HG03045 (cell line): ENCODE measurements at regions not wholly inside any gene's neighbourhood (a gene's known extent, or its start where the extent isn't known, plus 50 kb on each side); places are given as distances from the start of the nearest gene placed in this dataset.
"Not testable (repeated sequence)": the region's sequence is repeated elsewhere in the genome, so short reads cannot be mapped to it uniquely, and the experiment has no call there.

ENCODE experiments used
- ATAC-seq: cut with Tn5 transposase; IDR thresholded peaks from one replicate; pipeline ENCODE4 v1.9.1; 2021; ENCODE audit warnings: mild to moderate bottlenecking, moderate library complexity; ENCODE audit not compliant: unreplicated experiment

DNA sequence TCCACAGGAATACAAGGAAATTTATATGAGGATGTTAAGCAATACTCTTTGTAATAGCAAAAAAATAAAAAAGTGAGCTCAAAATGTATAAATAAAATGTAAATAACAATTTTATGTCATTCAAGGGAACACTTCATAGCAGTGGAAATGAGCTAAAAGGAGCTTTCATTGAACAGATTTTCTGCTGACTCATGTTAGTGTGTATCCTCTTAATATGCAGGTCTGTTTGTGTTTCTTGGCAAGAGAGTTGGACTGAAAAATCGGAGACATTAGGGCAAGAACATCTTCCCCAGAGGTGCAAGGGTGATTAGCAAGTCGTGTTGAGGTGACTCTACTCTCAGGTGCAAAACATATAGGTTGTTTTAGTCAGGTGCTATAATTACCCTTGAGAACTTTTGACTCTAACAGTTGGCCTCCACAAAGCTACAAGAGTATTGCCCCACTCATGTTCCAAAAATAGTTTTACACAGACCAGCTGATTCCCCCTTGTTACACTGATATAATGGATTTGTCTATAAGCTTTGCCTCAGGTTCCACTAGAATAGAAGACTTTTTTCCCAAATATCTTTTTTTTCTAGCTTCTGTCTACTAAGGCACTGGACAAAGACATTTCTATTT, 702.9 kb downstream of the TENT5A start:
- ATAC-seq: no peak

DNA sequence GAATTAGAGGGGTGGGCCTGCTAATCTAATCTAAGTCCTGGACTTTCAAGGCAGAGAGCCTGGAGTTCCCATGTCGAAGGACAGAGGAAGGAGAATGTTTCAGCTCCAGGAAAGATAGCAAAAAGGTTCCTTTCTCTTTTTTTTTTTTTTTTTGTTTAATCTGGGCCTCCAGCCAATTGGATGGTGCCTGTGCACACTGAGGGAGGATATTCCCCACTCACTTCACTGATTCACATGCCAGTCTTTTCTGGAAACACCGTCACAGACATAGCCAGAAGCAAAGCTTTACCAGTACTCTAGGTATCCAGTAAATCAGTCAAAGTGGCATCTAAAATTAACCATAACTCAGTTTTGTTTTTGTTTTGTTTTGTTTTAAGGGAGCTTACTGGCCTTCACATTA, 721.1 kb downstream of the TENT5A start:
- ATAC-seq: no peak

DNA sequence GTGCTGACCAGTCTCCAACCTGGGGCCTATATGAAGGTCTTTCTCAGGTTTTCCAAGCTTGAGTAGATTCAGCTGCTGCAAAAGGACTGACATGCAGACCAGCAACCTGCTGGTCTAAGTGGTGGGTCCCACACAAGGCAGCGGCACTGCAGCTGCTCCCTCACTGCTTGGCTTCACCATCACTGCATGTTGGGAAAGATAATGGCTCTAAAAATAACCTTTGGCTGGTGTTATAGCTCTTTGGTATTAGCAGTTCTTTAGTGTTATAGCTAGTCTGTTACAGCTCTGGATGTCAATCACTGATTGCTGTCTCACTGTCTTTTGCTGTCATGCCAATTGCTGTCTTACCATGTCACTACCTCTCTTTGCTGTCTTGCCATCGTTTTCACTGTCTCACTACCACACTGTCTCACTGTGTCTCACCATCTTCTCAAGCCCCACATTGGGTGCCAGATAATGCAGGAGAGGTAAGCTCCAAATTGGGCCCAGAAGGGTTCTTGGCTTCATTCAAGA, 726.4 kb downstream of the TENT5A start:
- ATAC-seq: no peak

DNA sequence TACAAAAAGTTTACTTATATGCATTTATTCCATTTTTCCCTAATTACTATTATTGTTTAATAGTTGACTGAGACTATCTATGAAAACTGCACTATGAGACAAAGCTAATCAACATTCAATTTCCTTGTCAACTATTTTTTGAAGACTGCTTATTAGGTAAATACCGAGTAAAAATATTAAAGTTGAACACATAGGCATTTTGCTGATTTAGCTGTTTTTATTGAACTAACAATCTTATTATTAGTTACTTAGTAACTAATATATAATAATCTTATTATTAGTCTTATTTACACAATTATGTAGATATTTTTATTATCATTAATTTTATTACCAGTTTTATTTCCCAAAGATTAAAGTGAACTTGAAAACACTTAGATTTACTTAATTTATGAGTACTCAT, 728.8 kb downstream of the TENT5A start:
- ATAC-seq: no peak

DNA sequence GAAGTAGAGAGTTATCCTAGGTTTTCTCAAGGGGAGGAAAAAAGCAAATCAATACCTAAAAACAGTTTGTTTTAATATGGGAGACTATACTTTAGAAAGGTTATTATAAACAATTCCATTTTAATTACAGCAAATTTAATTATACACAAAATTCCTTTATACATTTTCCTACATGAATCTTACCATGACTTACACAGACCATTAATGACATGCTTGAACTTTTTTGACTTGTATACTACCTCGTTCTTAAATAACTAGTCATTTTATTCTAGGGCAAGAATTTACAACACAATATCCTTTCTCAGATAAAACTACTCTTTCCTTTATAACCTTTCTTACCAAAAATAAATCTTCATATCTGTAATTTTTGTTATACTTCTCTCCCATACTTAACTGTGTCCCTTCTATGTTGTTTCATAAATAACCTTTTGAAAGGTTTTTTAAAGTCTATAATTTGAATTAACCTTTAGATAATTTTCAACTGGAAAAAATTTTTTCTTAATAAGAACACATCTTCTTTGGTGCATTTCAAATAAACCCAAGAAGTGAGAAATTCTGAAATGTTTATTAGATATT, 729.4 kb downstream of the TENT5A start:
- no peak for ATAC-seq

DNA sequence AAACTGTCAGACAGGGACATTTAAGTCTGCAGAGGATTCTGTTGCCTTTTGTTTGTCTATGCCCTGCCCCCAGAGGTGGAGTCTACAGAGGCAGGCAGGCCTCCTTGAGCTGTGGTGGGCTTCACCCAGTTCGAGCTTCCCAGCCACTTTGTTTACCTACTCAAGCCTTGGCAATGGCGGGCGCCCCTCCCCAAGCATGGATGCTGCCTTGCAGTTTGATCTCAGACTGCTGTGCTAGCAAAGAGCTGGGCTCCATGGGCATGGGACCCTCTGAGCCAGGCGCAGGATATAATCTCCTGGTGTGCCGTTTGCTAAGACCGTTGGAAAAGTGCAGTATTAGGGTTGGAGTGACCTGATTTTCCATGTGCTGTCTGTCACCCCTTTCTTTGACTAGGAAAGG, 734.9 kb downstream of the TENT5A start:
- not testable (repeated sequence) for ATAC-seq

DNA sequence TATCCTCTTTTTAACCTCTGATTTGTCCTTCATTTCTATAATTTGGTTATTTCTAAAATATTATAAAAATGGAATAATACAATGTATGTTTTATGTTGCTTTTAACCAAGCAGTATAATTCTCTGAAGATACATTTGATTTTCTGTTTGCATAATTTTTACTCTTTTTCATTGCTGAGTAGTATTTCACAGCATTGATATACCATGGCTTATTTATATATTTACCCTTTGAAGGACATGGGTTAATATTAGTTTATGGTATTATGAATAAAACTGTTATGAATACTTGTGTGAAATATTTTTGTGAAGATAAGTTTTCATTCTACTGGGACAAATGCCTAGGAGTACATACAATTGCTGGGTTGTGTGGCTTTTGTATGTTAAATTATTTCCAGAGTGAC, 748.6 kb downstream of the TENT5A start:
- ATAC-seq: no peak

DNA sequence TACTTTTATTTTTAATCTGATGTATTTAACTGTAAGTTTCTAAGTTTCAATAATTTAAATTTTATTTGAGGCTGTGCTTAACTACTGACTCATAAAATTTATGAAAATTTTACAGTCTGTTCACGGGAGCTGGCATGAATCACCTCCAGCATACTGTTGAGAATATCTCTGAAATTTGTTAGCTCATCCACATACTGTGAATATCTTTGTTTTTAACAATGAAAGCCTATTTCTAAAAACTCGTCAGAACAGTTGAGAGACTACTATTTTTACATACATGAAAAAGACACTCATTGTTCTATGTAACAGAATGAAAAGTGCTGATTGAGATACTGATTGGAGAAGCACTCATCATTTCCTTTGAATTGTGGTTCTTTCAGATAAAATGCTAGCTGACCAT, 749.3 kb downstream of the TENT5A start:
- ATAC-seq: no peak

DNA sequence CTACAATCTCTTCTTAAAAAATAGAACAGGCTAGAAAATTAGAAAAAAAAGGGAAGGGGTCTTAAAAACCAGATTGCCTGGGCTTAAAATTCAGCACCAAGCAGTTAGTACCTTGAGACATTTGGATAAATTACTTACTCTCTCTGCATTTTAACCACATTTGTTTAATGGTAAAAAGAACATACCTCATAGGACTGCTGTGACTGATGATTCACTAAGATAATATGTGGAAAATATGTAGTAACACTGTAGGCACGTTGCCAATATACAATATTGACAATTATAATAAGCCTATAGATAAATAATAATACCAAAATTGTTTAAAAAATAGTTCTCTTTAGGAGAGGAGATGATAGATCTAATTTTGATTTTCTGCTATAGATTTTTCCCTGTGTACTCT, 750.4 kb downstream of the TENT5A start:
- ATAC-seq: no peak

DNA sequence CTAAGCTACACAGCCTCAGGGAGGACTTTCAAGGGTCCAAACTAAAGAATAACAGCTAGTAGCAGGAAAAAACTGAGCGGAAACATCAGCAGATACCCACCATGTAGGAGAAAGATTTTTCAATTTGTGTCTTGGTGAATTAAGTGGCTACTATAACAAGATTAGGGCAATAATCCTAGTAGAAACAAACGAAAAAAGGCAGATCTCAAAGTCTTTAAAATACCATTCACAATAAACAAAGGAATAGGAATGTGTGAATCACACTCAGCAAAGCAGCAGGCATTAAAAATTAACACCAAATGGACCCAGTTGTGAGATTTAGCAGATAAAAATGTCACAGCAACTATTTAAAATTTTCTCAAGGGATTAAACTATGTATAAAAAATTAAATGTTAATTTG, 761.2 kb downstream of the TENT5A start:
- no peak for ATAC-seq

DNA sequence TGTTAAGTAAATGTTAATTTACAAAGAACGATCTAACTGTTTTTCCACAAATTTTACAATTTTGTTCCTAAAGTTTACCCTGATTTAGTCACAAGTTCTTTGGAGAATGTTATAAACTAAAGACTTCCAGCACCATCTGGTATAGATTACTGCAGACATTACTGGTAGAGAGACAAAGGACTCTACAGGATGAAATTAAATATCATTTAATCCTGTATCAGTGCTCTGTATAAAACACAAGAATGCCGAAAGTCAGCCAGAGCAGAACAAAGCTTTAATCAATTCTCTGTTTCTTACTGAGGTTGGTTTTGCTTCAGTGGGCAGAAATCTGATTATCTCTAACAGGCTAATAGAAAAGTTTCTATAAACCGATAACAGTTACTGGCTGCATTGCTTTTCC, 763.6 kb downstream of the TENT5A start:
- no peak for ATAC-seq

DNA sequence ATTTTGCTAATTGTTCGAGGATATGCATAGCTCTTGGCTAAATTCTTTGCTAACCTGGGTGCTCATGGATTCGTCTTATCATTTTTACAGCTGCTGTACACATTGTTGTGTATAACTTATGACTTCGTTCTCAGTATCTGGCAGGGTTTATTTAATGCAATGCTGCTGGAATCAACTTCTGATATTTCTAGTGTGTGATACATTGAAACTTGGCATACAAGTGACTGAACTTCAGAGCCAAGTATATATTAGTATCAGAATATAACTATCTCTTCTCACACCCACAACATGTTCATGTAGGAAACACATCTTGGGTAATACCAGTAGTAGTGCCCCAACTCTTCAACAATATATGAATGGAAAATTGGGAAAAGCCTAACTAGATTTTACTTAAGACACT, 764.2 kb downstream of the TENT5A start:
- ATAC-seq: no peak

DNA sequence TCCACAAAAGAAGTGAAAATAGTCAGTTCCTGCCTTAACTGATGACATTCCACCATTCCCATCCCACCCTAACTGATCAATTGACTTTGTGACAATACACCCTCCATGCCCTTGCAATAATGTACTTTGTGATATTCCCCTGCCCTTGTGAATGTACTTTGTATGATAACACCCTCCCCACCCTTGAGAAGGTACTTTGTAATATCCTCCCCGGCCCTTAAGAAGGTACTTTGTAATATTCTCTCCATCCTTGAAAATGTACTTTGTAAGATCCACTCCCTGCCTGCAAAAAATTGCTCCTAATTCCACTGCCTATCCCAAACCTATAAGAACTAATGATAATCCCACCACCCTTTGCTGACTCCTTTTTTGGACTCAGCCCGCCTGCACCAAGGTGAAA, 771.3 kb downstream of the TENT5A start:
- ATAC-seq: not testable (repeated sequence)

DNA sequence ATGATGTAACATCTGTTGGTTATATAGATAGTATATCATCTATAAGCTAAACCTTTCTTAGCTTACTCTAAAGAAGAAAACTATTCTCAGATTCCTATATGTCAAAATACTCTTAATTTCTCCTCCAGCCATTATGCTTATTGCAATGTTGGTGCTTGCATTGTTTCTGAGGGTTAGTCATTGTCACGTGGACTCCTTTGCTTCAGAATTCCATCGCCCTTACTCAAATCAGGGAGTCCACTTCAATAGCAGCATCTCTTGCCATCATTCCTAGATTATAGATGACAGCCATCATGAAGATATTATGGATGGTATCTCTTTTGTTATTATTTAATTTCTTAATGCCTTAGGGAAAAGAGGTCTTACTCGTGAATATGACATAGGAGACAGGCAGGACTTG, 776.1 kb downstream of the TENT5A start:
- ATAC-seq: no peak

DNA sequence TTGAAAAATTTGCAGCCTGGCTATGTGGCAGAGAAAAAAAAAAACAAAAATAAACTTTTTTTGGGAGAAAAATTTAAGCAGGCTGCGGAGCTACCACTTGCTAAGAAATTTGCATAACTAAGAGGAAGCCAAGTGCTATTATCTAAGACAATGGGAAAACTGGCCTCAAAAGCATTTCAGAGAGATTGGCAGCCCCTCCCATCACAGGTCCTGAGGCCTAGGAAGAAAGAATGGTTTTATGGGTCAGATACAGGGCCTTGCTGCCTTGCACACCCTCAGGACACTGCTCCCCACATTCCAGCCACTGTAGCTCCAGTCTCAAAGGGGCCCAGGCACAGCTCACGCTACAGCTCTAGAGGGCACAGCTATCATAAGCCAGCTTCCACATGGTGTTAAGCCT, 777.9 kb downstream of the TENT5A start:
- ATAC-seq: no peak

DNA sequence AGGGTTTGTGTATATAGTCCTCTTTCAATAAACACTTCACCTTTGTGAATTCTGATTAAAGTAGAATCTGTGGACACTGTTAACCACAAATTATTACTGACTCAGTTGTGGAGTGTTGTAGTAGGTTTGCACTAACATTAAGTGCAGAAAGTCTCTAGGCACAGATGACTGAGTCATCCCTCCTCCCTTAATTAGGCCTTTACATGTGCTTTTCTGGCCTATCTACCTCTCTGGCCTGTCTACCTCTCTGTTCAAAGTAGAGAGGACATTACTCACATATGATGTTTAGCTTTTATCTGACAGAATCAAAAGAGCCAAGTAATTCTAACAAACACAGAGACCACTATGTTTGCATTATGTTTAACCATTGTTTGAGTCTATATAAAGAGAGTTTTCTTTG, 783.0 kb downstream of the TENT5A start:
- ATAC-seq: no peak

DNA sequence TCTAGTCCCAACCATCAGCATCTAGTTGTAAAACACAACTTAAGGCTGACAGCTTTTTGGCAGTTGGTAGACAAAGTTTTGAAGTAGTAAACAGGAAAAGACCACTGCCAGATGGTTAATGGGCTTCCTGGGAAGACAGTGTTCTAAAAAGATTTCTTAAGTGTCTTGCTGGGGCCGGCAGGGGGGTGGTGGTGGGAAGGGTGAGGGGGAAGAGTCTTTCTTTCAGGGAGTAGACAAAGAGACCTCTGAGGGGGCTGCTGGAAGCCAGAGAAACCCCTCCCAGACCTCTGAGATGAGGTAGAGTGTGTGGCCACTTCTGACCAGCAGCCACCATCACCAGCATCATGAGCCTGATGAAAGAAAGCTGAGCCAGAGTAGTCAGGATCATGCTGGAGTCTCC, 784.9 kb downstream of the TENT5A start:
- no peak for ATAC-seq

DNA sequence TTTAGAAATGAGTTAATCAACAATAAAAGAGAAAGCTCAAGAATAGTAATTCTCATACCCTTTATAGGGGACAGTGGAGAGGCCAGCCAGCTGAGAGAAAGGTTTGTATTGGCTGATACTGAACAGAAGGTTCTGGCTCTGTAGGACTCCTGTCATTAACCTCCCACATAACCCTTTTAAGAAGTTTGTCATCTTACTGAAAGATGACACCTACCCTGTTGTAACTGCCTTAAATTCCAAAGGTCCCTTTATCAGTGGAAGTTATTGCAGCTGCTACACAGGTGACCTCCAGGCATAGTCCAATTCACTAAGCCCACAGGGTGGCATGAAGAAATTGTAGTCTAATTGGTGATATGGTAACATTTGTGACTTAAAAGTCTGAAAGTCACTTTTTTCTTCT, 790.1 kb downstream of the TENT5A start:
- no peak for ATAC-seq

DNA sequence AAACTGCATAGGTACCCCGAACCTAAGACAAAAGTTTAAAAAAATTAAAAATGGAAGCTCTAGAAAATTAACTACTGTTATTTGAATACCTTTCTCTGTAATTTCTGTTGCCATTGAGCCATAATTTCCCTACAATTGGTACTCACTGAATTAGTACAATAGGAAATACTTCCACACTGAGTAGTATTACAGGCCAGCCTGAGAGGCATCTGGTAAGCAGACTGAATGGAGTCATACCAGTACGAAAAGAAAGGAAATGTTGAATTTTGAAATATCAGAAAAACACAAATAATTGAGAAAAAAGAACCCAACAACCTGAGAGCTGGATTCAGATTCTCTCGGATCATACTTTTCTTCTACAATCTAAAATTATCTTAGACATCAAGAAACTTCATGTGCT, 791.3 kb downstream of the TENT5A start:
- no peak for ATAC-seq

DNA sequence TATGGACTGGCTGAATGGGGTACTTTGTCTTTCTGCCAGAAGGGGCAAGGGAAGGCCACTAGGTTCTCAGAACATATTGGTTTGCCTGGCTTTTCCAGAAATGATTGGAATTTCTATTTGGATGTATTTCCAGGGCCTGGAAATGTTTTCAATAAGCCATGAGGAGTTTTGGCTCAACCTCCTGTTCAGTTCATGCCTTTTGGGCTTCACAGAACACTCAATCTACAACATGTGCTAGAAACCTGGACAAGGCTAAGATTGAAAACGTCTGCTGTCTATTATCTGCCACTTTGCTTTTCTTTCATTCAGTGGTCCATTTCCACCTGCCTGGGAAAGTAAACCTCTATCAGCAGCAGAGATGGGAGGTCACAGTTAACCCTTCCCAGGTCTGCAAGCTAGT, 793.4 kb downstream of the TENT5A start:
- ATAC-seq: no peak

DNA sequence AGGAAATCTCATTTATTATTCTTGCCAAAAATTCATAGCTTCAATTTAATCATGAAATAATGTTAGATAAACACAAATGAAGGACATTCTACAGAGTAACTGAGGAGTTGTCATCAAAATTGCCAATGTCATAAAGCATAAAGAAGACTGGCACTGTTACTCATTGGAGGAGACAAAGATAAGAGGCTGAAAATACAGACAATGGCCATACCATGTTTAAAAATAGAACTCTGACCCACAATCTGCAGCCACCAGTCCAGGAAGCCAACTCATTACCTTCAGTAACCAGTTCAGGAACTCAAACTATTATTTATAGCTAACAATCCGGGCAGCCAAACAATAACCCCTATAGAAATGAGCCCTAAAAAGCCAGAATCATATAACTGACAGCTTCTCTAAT, 795.6 kb downstream of the TENT5A start:
- ATAC-seq: no peak

DNA sequence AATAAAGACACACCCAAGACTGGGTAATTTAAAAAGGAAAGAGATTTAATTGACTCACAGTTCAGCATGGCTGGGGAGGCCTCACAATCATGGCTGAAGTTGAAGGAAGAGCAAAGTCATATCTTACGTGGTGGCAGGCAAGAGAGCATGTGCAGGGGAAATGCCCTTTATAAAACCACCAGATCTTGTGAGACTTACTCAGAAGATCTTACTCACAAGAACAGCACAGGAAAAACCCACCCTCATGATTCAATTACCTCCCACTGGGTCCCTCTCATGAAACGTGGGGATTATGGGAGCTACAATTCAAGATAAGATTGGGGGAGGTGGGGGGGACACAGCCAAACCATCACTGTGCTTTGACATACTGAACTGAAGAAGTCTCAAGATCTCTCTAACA, 800.0 kb downstream of the TENT5A start:
- not testable (repeated sequence) for ATAC-seq

DNA sequence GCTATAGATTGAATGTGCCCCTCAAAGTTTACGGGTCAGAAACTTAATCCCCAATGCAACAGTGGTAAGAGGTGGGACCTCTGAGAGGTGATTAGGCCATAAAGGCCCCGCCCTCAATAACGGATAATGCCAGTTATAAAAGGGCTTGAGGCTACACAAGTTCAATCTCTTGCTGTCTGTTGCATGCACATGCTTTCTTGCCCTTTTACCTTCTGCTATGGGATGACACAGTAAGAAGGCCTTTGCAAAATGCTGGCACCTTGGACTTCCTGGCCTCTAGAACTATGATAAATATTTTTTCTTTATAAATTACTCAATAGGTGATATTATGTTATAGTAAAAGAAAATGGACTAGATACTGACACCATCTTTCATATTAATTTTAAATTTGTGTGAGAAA, 806.1 kb downstream of the TENT5A start:
- ATAC-seq: no peak
